ENCODE measurements at regions not wholly inside any gene's neighbourhood (a gene's known extent, or its start where the extent isn't known, plus 50 kb on each side); places are given as distances from the start of the nearest gene placed in this dataset.

- TF ChIP-seq, protein P1, sequence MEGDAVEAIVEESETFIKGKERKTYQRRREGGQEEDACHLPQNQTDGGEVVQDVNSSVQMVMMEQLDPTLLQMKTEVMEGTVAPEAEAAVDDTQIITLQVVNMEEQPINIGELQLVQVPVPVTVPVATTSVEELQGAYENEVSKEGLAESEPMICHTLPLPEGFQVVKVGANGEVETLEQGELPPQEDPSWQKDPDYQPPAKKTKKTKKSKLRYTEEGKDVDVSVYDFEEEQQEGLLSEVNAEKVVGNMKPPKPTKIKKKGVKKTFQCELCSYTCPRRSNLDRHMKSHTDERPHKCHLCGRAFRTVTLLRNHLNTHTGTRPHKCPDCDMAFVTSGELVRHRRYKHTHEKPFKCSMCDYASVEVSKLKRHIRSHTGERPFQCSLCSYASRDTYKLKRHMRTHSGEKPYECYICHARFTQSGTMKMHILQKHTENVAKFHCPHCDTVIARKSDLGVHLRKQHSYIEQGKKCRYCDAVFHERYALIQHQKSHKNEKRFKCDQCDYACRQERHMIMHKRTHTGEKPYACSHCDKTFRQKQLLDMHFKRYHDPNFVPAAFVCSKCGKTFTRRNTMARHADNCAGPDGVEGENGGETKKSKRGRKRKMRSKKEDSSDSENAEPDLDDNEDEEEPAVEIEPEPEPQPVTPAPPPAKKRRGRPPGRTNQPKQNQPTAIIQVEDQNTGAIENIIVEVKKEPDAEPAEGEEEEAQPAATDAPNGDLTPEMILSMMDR (conservative IDR thresholded peaks at IDR 0.05) = no peak
- TF ChIP-seq ZFX (IDR thresholded peaks at IDR 0.05) = no peak
These were observed 102.6 kb upstream of the HABP2 start for GRCh38 chr10:113450046-113450804.

All from C4-2B (cell line).